Retinal pigment epithelial cell (primary cell): ENCODE measurements at regions not wholly inside any gene's neighbourhood (a gene's known extent, or its start where the extent isn't known, plus 50 kb on each side); places are given as distances from the start of the nearest gene placed in this dataset.

Experiments used
- DNase-seq: peaks from one replicate; pipeline ENCODE4 v3.0.0-alpha.2; 2010; ENCODE audit warnings: low read depth
- H3K4me3 ChIP-seq: 2 replicates; pipeline ENCODE4 v1.5.1; 2011; ENCODE audit warnings: mild to moderate bottlenecking, low read length, control low read depth, moderate library complexity
- CTCF ChIP-seq: conservative IDR thresholded peaks from 2 replicates; pipeline ENCODE4 v1.5.1; 2011; ENCODE audit warnings: low read depth, low read length, control low read depth, inconsistent platforms

- H3K4me3 ChIP-seq, result no peak overlapping the region
- no peak for DNase-seq
- TF ChIP-seq CTCF, result no peak
Observed at GRCh38 chr12:123095078-123095881, 55.6 kb downstream of the PITPNM2 start.

DNA sequence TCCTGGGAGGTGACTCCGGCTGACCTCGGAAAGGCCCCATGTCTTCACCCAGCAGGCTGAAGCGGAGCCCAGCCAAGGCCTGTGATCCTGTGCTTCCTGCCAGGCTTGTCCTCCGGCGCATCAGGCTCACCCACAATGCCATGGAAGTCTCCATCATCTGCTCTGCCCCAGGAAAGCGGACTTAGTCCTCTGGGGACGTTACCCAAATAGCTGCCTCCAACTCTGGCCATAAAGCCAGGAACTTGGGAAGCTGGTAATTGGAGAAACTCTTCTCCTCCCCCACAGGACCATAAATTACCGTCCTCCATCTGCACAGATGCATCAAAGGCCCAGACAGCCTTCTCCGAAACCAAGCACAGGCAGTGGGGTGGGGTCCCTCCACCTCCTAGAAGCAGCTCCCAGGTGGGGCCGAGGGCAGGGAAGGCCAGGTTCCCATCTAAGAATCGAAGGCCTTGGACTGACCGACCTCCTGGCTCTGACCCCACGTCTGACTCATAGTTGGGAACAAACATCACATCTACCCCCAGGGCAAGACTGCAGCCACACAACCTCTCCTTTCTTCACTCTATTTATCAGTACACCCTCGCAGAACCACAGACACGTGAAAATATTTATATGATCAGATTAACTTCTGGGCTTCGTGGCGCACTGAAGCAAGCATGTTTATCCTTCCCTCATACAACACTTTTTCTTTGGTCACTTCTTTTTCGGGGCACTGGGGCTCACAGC, 56.4 kb downstream of the PITPNM2 start:
- no peak overlapping the region for H3K4me3 ChIP-seq
- DNase-seq, result no peak

GRCh38 chr12:123092866-123093265, 58.0 kb downstream of the PITPNM2 start:
- no peak overlapping the region for H3K4me3 ChIP-seq
- DNase-seq, result no peak
- no peak for TF ChIP-seq CTCF

More for the DNA sequence above, 56.4 kb downstream of the PITPNM2 start:
- no peak for TF ChIP-seq CTCF

DNA sequence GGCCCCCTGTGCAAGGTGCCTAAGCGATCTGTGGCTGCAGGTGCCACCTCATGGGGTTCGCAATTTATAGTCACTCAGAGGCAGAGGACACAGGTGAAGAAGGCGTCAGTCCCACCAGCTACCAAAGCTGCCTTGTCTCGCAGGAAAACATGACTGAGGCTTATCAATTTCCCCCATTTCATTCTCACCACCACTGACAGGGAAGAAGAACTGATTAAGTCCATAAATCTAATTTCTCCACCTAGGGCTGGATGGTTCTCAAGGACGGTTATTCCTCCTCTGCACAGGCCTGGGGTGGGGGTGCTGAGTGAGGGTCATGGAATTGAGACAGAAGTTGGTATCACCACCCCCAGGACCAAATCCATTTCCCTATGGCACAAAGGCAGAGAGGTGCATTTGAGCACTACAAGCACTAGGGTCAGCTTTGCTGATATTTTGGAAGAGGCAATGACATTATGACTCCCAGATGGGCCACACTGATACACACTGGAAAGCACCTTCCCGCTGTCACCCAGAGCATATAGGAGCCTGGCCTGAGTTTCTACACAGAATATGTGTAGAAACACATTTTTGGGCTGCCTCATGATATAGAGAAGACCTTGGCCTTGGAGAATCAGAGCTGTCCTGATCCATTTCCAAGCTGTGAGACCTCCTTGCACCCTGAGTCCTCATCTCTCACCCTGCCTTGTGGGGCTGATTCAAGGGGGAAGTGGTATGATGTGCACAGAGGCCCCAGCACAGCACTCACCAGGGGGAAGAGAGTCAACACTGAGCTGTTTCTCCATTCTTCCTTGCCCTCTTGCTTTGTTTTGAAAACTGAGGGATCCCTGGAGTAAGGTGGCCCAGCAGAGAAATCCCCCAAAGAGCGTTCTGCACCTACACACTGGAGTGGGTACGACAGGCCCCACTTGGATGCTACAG, 59.4 kb downstream of the PITPNM2 start:
- no peak overlapping the region for H3K4me3 ChIP-seq
- TF ChIP-seq CTCF, result no peak
- DNase-seq, result no peak

GRCh38 chr12:123089631-123090353, 61.1 kb downstream of the PITPNM2 start:
- peak; percentile 40 for DNase-seq
- no peak for TF ChIP-seq CTCF
- H3K4me3 ChIP-seq, result no peak overlapping the region

DNA sequence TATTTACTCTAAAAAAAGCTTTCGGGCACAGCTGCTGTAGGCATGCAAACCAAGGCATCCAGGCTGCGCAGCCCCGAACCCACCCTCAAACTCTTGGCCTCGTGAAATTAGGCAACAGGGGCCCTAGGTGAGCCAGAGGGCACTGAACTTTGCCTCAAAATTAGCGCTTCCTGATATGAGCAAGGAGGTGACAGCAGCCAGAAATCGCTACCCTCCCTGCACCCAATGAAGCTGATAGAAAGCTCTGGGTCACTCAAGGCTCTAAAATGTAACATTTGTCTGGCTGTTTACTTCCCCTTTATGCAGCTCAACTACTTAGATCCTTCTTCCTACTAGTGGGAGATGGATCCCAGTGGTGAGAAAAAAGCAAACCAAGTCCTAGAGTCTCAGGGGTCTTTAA, 61.8 kb downstream of the PITPNM2 start:
- TF ChIP-seq CTCF, result no peak
- no peak overlapping the region for H3K4me3 ChIP-seq
- no peak for DNase-seq
